ENCODE measurements at regions not wholly inside any gene's neighbourhood (a gene's known extent, or its start where the extent isn't known, plus 50 kb on each side); places are given as distances from the start of the nearest gene placed in this dataset.

GRCh38 chr6:8275667-8276066 is 159.7 kb downstream of the SLC35B3 start:
- DNase-seq: no peak

- no peak for DNase-seq
Measured at GRCh38 chr6:8274226-8274625, 161.1 kb downstream of the SLC35B3 start.

GRCh38 chr6:8269872-8270454 is 165.4 kb downstream of the SLC35B3 start:
- no peak for DNase-seq

- no peak for DNase-seq
Measured at GRCh38 chr6:8269094-8269493, 166.3 kb downstream of the SLC35B3 start.

- DNase-seq: no peak
Measured at GRCh38 chr6:8268606-8269005, 166.3 kb upstream of the EEF1E1 start.

- DNase-seq: no peak
Measured at GRCh38 chr6:8268156-8268555, 165.8 kb upstream of the EEF1E1 start.

- no peak for DNase-seq
Measured at GRCh38 chr6:8260610-8261009, 158.3 kb upstream of the EEF1E1 start.

GRCh38 chr6:8246403-8246802 is 144.1 kb upstream of the EEF1E1 start:
- no peak for DNase-seq

- no peak for DNase-seq
Measured at GRCh38 chr6:8245726-8246125, 143.4 kb upstream of the EEF1E1 start.

GRCh38 chr6:8243475-8243874 is 141.1 kb upstream of the EEF1E1 start:
- DNase-seq: no peak

- no peak for DNase-seq
Measured at GRCh38 chr6:8242885-8243284, 140.5 kb upstream of the EEF1E1 start.

GRCh38 chr6:8240301-8240700 is 138.0 kb upstream of the EEF1E1 start:
- DNase-seq: no peak

- peak; percentile 69 for DNase-seq
Measured at GRCh38 chr6:8238773-8239683, 136.7 kb upstream of the EEF1E1 start.

GRCh38 chr6:8237668-8238067 is 135.3 kb upstream of the EEF1E1 start:
- DNase-seq: no peak

GRCh38 chr6:8236956-8237355 is 134.6 kb upstream of the EEF1E1 start:
- DNase-seq: no peak

- DNase-seq: no peak
Measured at GRCh38 chr6:8234321-8234720, 132.0 kb upstream of the EEF1E1 start.

GRCh38 chr6:8231956-8232355 is 129.6 kb upstream of the EEF1E1 start:
- DNase-seq: no peak

GRCh38 chr6:8229915-8230756 is 127.8 kb upstream of the EEF1E1 start:
- DNase-seq: no peak

- DNase-seq: no peak
Measured at GRCh38 chr6:8225113-8225512, 122.8 kb upstream of the EEF1E1 start.

GRCh38 chr6:8223678-8224077 is 121.3 kb upstream of the EEF1E1 start:
- no peak for DNase-seq

GRCh38 chr6:8219352-8219943 is 117.1 kb upstream of the EEF1E1 start:
- peak; percentile 72 for DNase-seq

GRCh38 chr6:8218861-8219260 is 116.5 kb upstream of the EEF1E1 start:
- no peak for DNase-seq

GRCh38 chr6:8215631-8216030 is 113.3 kb upstream of the EEF1E1 start:
- DNase-seq: no peak

All from retina (tissue), 1 donor.